ENCODE measurements at regions not wholly inside any gene's neighbourhood (a gene's known extent, or its start where the extent isn't known, plus 50 kb on each side); places are given as distances from the start of the nearest gene placed in this dataset.
"Not testable (repeated sequence)": the region's sequence is repeated elsewhere in the genome, so short reads cannot be mapped to it uniquely, and the experiment has no call there.

- DNase-seq (ENCODE audit: low spot score): no peak
These were observed 464.0 kb downstream of the FBXO15 start for GRCh38 chr18:73683409-73684238.

GRCh38 chr18:73681912-73682311 lies 465.7 kb downstream of the FBXO15 start:
- DNase-seq (ENCODE audit: low spot score): no peak

DNA sequence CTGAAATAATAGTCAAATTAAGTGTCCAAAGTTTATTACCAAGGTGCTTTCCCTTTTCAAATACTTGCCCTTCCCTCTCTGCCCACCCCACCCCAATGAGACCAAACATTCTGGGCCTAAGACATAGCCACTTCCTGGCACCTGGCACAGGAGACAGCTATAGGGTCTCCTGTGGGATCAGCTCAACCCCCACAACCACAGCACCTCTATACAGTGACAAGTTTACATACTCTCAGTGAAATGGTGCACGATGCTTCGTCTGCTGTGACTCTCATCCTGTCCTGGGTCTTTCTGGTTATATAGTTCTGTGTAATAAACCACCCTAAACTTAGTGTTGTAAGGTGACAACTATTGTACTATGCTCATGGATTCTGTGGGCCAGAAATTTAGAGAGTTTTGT lies 466.2 kb downstream of the FBXO15 start:
- DNase-seq (ENCODE audit: low spot score): no peak

DNA sequence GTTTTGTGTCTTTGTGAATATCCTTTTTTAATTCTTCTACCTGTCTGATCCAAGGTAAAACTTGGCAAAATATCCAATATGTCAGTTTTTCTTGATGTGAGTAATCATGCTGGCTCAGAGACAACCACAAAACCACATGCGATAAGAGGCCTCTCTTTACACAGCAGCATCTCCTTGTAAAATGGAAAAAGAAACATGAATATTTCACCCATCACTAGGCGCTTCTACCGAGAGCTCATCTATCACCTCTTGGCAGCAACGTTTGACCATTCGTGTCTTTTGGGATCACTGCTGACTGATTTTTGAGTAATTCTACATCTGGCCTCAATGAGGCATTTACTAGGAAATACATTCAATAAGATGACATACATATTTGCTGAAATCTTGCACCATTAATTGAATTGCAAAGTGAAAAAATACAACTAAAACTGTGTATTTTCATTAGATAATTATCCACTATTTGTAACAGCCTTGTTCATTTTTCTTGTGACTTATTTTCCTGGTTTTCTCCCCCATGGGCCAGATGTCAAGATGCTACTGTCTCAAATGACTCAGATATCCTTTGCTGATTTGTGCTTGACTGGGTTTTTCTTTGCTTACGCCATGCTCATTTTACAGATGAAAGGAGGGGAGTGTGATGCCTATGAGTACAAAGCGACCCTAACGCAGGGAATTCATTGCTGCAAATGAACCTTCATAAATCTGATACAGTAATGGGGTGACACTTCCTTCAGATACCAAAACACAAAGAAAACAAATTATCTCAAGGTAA lies 467.5 kb downstream of the FBXO15 start:
- no peak for DNase-seq (ENCODE audit: low spot score)

GRCh38 chr18:73677450-73677849 lies 470.2 kb downstream of the FBXO15 start:
- DNase-seq (ENCODE audit: low spot score): no peak

DNA sequence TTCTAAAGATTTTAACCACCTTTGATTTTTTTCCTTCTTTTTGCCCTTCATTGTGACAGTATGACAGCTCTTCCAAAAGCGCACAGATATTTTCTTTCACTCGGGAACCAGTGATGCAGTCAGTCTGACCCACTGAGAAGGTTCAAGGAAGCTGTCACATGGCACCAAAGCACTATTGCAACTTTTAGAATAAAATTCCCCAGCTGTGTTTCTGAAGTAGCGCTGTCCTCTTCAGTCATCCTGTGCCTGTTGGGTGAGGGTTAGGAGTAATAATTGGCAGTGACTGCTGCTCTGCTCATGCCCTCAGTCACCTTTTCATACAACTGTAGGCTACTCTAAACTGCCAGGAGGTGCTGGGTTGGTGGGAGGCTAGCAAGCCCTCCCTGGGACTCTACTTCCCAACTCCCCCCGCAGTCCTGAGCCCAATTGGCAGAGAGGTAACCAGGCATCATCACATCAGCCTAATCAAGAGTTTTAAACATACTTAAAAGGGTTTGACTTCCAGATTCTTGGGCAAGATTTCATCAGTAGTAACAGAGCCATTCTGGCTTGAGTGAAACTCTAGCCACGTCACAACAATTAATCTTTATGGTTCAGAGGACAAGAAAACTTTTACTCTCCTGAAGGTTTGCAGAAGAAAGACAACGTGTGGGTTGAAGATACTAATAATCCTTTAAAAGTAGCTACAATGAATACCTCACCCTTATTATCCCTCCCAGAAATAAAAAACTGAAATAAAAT lies 473.3 kb downstream of the FBXO15 start:
- DNase-seq (ENCODE audit: low spot score): no peak

DNA sequence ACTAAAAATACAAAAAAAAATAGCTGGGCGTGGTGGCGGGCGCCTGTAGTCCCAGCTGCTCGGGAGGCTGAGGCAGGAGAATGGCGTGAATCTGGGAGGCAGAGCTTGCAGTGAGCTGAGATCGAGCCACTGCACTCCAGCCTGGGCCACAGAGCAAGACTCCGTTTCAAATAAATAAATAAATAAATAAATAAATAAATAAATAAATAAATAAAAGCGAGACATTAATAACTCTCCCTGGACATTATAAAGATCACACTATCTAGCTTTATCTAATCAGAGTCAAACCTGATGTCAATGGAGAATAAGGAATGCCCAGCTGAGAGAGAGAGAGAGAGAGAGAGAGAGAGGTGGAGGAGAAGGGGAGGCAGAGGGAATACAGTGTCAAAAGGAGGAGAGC lies 476.2 kb downstream of the FBXO15 start:
- DNase-seq (ENCODE audit: low spot score): not testable (repeated sequence)

DNA sequence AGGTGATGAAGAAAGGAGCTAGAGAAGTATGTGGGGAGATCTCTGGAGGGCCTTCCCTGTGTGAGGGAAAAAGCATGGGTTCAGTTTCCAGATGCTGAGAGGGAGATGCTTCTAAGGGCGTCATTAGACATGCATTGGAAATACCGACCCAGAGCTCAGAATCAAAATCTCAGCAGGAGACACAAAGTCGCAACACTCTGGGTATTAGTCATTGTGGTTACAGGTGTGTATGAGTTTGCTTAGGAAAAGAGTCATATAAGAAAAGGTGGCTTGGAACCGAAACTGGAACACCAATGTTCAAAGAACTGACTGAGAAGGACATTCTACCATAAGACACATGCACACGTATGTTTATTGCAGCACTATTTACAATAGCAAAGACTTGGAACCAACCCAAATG lies 477.1 kb downstream of the FBXO15 start:
- DNase-seq (ENCODE audit: low spot score): no peak

GRCh38 chr18:73670039-73670438 lies 477.6 kb downstream of the FBXO15 start:
- no peak for DNase-seq (ENCODE audit: low spot score)

- no peak for DNase-seq (ENCODE audit: low spot score)
These were observed 478.3 kb downstream of the FBXO15 start for GRCh38 chr18:73669297-73669696.

DNA sequence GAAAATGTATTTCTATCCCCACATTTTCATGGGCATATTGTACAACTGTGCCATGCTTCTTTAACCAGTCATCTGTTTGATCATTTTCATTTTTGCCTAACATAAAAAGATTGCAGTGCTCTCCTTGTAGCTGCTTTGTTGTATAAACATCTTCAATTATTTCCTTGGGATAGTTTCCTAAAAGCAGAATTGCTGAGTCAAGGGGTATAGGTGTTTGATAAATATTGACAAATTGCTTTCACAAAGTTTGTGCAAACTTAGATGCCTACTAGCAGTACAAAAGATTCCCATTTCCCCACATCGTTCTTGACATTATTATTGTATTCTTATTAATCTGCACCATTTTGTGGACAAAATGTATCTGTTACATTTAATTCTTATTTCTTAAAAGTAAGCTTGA lies 479.6 kb downstream of the FBXO15 start:
- DNase-seq (ENCODE audit: low spot score): no peak

DNA sequence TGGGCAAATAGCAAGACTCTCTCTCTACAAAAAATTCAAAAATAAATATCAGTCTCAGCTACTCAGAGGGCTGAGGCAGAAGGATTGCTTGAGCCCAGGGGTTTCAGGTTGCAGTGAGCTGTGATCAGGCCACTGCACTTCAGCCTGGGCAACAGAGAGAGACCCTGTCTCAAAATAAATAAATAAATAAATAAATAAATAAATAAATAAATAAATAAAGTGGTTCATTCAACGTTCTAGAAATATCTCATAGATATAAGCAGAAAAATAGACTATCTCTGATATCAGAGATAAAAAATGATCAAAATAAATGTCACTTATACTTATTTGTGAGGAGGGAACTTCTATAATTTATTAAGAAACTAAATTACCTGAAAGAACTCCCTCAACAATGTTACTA lies 480.9 kb downstream of the FBXO15 start:
- DNase-seq (ENCODE audit: low spot score): no peak

GRCh38 chr18:73664896-73665295 lies 482.7 kb downstream of the FBXO15 start:
- DNase-seq (ENCODE audit: low spot score): no peak

GRCh38 chr18:73663581-73663980 lies 484.1 kb downstream of the FBXO15 start:
- DNase-seq (ENCODE audit: low spot score): no peak

- no peak for DNase-seq (ENCODE audit: low spot score)
These were observed 485.2 kb downstream of the FBXO15 start for GRCh38 chr18:73662421-73662820.

- no peak for DNase-seq (ENCODE audit: low spot score)
These were observed 486.4 kb downstream of the FBXO15 start for GRCh38 chr18:73660931-73661856.

DNA sequence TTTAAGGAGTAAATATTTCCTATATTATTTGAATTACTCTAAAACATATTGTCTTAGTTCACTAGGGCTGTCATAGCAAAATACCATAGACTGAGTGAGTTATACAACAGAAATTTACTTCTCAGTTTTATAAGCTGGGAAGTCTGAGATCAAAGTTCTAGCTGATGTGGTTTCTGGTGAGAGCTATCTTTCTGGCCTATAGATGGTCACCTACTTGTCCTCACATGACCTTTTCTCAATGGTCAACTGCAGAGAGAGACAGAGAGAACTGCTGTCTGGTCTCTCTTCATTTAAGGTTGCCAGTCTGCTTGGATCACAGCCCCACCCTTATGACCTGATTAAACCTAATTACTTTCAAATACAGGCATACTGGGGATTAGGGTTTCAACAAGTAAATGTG lies 490.9 kb downstream of the FBXO15 start:
- DNase-seq (ENCODE audit: low spot score): no peak

DNA sequence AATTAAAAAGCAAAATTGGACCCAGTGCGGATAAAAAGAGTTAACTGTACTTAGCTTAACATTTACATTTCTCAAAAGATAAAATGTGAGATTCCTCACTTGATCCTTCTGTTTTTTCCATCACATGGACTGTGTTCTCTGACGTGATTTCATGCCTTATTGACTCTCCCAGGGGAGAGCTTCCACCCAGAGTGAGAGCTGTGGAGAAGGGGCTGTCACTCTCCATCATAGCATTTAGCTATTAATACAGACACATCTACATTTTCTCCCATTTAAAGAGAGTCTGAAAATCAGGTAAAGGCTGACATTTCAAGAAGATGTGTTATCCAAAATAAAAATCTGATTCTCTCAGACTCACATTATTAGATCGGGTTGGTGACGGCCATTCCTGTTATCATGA lies 493.8 kb downstream of the FBXO15 start:
- no peak for DNase-seq (ENCODE audit: low spot score)

- no peak for DNase-seq (ENCODE audit: low spot score)
These were observed 494.4 kb downstream of the FBXO15 start for GRCh38 chr18:73653251-73653650.

DNA sequence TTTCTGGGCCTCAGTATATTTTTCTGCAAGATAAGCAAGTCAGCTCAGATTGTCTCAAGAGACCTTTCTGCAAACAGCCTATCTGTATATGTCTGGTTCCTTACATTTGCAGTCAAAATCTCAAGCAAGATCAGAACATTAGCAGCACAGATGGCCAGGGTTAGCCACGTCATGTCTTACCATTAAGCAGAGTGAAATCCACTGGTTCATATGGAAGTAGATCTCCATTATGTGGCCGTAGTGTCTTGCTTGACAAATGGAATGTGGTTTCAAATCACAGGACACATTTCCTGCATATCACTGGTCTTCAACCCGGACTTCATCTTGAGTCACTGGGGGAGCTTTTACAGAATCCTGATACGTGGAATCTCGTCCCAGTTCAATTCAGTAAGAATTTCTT lies 500.2 kb downstream of the FBXO15 start:
- DNase-seq (ENCODE audit: low spot score): no peak

DNA sequence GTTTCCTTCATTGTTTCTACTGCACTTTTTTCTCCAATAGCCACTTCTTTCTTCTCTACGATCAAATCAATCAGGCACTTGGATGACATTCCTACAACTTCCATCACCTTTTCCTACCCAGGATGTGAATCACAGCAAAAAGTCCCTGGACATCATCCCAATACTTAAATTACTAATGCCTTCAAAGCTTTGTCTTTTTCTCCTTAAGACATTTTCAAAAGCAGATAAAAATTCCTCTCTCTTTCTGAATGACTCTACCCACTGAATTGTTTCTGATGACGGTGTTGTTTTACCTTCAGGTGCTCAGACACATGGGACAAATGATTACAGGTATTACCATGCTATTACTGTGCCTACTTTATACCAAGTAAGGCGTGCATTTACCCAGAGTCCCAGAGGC lies 500.9 kb downstream of the FBXO15 start:
- no peak for DNase-seq (ENCODE audit: low spot score)

Data from HT-29 (cell line).